ENCODE measurements at regions not wholly inside any gene's neighbourhood (a gene's known extent, or its start where the extent isn't known, plus 50 kb on each side); places are given as distances from the start of the nearest gene placed in this dataset.

DNA sequence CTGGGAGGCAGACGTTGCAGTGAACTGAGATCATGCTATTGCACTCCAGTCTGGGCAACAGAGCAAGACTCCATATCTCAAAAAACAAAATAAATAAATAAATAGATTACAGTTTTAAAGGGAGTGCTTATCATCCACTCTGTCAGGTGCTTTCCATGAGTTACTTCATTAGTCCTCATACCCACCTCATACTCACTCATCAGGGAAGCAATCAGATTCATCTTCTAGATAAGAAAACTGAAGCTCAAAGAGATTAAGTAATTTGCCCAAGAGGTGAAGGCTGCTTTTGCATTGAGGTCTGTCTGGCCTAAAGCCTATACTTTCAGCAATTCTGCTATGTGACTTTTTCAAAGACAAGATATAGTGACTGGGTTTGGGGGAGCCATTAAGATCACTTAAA is 101.0 kb downstream of the RASSF10 start:
- Histone ChIP-seq H3K4me1 (no peaks in the 10 kb centered on the region), H3K27me3 (no peaks in the 10 kb centered on the region), H3K27ac (no peak overlapping the region), H3K9me3 (no peaks in the 10 kb centered on the region), H3K36me3 (no peaks in the 10 kb centered on the region), H3K4me3 (no peak overlapping the region)
- no peak for DNase-seq (ENCODE audit: extremely low spot score in 2 of 2)
- intact Hi-C loops (cut with DNase I): no loop called here
- TF ChIP-seq POLR2A (IDR thresholded peaks at IDR 0.05) (no peak), POLR2AphosphoS5 (IDR thresholded peaks at IDR 0.05; ENCODE audit: insufficient read depth in 1 of 2, low read depth in 1 of 2) (no peak)
- TF ChIP-seq, protein P1, sequence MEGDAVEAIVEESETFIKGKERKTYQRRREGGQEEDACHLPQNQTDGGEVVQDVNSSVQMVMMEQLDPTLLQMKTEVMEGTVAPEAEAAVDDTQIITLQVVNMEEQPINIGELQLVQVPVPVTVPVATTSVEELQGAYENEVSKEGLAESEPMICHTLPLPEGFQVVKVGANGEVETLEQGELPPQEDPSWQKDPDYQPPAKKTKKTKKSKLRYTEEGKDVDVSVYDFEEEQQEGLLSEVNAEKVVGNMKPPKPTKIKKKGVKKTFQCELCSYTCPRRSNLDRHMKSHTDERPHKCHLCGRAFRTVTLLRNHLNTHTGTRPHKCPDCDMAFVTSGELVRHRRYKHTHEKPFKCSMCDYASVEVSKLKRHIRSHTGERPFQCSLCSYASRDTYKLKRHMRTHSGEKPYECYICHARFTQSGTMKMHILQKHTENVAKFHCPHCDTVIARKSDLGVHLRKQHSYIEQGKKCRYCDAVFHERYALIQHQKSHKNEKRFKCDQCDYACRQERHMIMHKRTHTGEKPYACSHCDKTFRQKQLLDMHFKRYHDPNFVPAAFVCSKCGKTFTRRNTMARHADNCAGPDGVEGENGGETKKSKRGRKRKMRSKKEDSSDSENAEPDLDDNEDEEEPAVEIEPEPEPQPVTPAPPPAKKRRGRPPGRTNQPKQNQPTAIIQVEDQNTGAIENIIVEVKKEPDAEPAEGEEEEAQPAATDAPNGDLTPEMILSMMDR (IDR thresholded peaks at IDR 0.05): no peak

DNA sequence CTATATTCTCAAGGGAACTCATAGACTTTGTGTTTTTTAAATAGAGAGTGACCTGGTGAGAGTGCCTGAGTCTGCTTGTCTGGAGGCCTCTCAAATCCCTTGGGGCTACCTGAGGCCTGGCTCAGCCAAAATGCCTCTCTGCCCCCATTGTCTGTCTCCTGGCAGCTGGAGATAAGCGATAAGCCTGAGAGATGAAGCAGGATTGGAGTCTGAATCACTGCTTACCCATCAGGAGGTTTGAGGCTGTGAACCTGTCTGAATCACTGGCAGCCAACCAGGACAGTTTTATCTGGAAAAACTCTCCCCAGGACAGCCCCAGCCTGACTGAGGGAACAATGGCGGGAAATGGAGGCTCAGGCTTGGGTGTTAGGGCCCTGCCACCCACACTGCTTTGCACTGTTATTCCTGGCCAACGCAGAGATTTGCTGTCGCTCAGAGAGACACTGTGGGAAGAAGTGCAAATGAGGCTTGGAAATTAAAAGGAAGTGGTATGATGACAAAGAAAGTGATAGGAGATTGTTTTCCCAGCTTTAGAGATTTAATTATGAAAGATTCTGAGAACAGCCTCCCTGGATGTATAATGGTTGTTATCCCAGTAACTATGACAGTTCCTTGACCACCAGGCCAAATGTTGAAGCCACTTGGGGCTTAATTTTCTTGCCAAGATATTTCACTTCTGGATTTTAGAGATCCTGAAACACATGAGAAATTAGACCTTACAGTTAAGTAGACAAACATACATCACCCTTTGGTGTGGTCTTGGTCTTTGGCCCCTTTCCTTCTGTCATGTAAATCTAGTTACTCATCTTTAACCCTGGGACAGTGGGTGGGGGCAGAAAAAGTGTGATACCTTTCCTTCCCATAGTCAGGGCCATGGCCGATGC is 102.1 kb downstream of the RASSF10 start:
- H3K9me3 ChIP-seq: no peaks in the 10 kb centered on the region
- no peak overlapping the region for H3K27ac ChIP-seq
- H3K27me3 ChIP-seq: no peaks in the 10 kb centered on the region
- no peaks in the 10 kb centered on the region for H3K36me3 ChIP-seq
- H3K4me1 ChIP-seq: no peaks in the 10 kb centered on the region
- intact Hi-C loops (cut with DNase I): no loop called here
- no peak overlapping the region for H3K4me3 ChIP-seq
- no peak for DNase-seq (ENCODE audit: extremely low spot score in 2 of 2)
- TF ChIP-seq, protein P1 (IDR thresholded peaks at IDR 0.05): no peak
- no peak for TF ChIP-seq POLR2A (IDR thresholded peaks at IDR 0.05)
- no peak for TF ChIP-seq POLR2AphosphoS5 (IDR thresholded peaks at IDR 0.05; ENCODE audit: insufficient read depth in 1 of 2, low read depth in 1 of 2)

- intact Hi-C loops (cut with DNase I): no loop called here
- Histone ChIP-seq H3K27me3 (no peaks in the 10 kb centered on the region), H3K9me3 (no peaks in the 10 kb centered on the region), H3K27ac (no peak overlapping the region), H3K4me1 (no peaks in the 10 kb centered on the region), H3K36me3 (no peaks in the 10 kb centered on the region), H3K4me3 (no peak overlapping the region)
- DNase-seq (ENCODE audit: extremely low spot score in 2 of 2): no peak
- TF ChIP-seq POLR2A (IDR thresholded peaks at IDR 0.05) (no peak), POLR2AphosphoS5 (IDR thresholded peaks at IDR 0.05; ENCODE audit: insufficient read depth in 1 of 2, low read depth in 1 of 2) (no peak)
- TF ChIP-seq, protein P1 (IDR thresholded peaks at IDR 0.05): no peak
Measured at GRCh38 chr11:13111813-13112130, 102.7 kb downstream of the RASSF10 start.

- Histone ChIP-seq H3K4me3 (no peak overlapping the region), H3K9me3 (no peaks in the 10 kb centered on the region), H3K4me1 (no peaks in the 10 kb centered on the region), H3K36me3 (no peaks in the 10 kb centered on the region), H3K27me3 (no peaks in the 10 kb centered on the region), H3K27ac (no peak overlapping the region)
- DNase-seq (ENCODE audit: extremely low spot score in 2 of 2): no peak
- intact Hi-C loops (cut with DNase I): no loop called here
- TF ChIP-seq, protein P1 (IDR thresholded peaks at IDR 0.05): no peak
- TF ChIP-seq POLR2AphosphoS5 (IDR thresholded peaks at IDR 0.05; ENCODE audit: insufficient read depth in 1 of 2, low read depth in 1 of 2) (no peak), POLR2A (IDR thresholded peaks at IDR 0.05) (no peak)
Measured at GRCh38 chr11:13114566-13115379, 105.7 kb downstream of the RASSF10 start.

DNA sequence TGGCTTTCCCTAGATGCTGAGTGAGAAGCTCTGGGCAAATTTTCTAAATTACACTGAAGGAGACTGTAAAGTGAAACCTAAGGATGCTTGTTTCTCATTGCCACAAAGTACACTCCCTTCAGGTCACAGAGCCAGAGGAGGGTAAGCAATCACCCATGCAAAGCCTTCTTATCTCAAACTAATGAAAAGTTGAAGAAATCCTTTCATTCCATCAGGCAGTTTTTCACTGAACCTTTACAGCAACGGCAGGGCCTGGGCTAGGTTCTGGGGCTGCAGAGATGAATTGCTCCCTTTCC is 106.2 kb downstream of the RASSF10 start:
- intact Hi-C loops (cut with DNase I): no loop called here
- Histone ChIP-seq H3K4me3 (no peak overlapping the region), H3K27me3 (no peaks in the 10 kb centered on the region), H3K9me3 (no peaks in the 10 kb centered on the region), H3K36me3 (no peaks in the 10 kb centered on the region), H3K4me1 (no peaks in the 10 kb centered on the region), H3K27ac (no peak overlapping the region)
- TF ChIP-seq POLR2AphosphoS5 (IDR thresholded peaks at IDR 0.05; ENCODE audit: insufficient read depth in 1 of 2, low read depth in 1 of 2) (no peak), POLR2A (IDR thresholded peaks at IDR 0.05) (no peak)
- TF ChIP-seq, protein P1 (IDR thresholded peaks at IDR 0.05): no peak
- DNase-seq (ENCODE audit: extremely low spot score in 2 of 2): no peak

All from vagina (tissue), 2 donors.